NCI-H2196 treated with DMSO at 0.1 percent for 48 hours (cell line): ENCODE measurements at regions not wholly inside any gene's neighbourhood (a gene's known extent, or its start where the extent isn't known, plus 50 kb on each side); places are given as distances from the start of the nearest gene placed in this dataset.
"Not testable (repeated sequence)": the region's sequence is repeated elsewhere in the genome, so short reads cannot be mapped to it uniquely, and the experiment has no call there.

Source experiments
- DNase-seq: peaks from one replicate; lab custom pipeline; 2025; ENCODE audit not compliant: unreplicated experiment; lab: John Stamatoyannopoulos, UW

DNA sequence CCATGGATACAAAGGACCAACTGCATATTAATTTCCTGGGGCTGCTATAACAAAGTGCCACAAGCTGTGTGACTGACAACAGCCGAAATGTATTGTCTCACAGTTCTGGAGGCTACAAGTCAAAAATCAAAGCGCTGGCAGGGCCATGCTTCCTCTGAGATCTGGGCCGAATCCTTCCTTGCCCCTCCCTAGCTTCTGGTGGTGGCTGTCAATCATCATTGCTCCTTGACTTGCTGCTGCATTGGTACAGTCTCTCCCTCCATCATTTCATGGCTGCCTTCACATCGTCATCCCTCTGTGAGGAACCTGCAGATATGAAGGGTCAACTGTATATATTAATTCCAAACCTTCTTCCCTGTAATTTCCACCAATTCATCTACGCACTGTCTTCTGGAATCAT, 118.3 kb downstream of the EXOC5 start:
- DNase-seq, result no peak

DNA sequence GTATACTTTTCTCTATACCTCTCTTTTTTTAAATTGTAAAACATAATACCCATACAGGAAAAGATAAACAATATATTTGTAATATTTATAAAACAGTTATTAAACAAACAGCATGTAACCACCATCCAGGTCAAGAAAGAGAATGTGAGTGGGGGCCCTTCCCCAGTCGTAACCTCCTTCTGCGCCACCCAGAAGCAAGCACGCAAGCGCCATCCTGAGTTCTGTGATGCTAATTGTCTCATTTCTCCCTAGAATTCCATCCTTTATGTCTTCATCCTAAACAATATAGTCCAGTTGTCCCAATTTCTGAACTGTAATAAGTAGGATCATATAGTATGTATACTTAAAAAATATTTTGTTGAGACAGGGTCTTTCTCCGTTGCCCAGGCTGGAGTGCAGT, 129.5 kb downstream of the EXOC5 start:
- DNase-seq, result no peak

DNA sequence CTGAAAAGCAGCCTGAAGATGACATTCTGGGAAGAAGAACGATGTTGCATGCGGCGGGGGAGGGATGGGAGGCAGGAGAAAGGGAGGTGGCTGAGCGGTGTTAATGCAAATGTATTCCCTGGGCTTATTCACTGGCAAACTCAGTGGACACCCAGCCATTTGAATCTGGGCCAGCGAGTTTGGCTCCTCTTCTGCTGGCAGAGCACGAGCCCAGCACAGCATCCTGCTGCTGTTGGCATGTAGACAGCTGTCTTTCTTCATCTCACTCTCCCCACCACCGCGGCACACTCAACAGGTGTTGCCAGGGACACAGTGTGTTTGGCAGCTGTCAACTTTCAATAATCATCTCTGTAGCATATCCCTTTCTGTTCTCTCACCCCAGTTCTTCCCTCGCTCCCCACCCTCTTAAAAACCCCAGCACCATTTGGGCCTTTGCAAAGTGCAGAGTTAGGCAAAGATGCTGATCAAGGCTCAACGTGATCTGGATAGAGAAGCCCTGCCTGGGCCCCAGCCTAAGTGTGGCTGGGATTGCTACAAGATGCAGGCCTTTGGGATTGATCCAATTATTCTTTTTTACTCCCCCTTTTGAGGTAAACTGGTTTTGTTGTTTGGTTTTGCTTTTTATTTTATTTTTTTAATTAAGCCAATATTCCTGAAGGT, 131.9 kb downstream of the EXOC5 start:
- peak; percentile 59 for DNase-seq

DNA sequence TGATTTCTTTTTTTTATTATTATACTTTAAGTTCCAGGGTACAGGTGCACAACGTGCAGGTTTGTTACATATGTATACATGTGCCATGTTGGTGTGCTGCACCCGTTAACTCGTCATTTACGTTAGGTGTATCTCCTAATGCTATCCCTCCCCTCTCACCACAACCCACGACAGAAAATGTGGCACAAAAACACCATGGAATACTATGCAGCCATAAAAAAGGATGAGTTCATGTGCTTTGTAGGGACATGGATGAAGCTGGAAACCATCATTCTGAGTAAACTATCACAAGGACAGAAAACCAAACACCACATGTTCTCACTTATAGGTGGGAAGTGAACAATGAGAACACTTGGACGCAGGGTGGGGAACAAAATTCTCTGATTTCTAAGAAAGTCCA, 140.9 kb downstream of the EXOC5 start:
- DNase-seq, result not testable (repeated sequence)

DNA sequence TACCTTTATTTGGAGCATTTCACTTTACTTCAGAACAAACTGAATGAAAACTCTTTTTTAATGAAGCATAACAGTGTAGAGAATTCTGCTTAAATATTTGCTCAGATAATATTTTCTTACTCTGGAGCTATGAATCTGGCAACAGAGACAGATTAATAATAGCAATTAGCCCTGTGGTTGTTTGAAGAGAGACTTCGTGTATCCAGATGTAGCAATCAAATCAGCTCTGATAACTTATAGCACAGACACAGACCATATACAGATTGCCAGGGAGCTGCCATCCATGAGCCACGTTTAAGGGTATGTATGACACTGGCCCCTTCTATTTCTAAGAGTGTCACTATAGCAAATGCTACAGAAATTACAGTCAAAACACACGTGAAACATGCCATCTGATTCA, 146.6 kb downstream of the EXOC5 start:
- no peak for DNase-seq

GRCh38 chr14:57112072-57112807, 156.5 kb downstream of the EXOC5 start:
- not testable (repeated sequence) for DNase-seq

DNA sequence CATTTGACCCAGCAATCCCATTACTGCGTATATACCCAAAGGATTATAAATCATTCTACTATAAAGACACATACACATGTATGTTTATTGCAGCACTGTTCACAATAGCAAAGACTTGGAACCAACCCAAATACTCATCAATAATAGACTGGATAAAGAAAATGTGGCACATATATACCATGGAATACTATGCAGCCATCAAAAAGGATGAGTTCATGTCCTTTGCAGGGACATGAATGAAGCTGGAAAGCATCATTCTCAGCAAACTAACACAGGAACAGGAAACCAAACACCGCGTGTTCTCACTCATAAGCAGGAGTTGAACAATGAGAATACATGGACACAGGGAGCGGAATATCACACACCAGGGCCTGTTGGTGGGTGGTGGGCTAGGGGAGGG, 158.3 kb downstream of the EXOC5 start:
- not testable (repeated sequence) for DNase-seq

- DNase-seq, result no peak
Observed at GRCh38 chr14:57091030-57091608, 177.6 kb downstream of the EXOC5 start.

GRCh38 chr14:57089901-57090300, 178.8 kb downstream of the EXOC5 start:
- no peak for DNase-seq

DNA sequence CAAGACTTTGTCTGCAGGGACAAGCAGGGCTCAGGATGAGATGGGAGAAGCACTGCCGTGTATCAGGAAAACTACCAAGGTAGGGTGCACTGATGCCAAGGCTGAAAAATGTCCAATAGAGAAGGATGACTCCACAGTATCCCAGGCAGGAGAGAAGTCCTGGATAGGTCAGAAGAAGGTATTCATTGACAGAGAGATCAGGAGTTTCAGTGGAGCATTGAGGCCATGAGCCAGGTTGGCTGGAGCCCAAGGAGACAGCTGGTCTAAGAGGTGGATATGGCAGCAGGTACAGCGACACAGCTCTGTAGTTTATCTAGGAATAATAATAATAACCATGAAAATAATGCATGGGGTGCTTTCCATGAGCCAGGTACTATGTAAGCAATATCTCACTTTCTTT, 180.9 kb downstream of the EXOC5 start:
- no peak for DNase-seq

- DNase-seq, result no peak
Observed at GRCh38 chr14:57086271-57087162, 182.2 kb downstream of the EXOC5 start.

DNA sequence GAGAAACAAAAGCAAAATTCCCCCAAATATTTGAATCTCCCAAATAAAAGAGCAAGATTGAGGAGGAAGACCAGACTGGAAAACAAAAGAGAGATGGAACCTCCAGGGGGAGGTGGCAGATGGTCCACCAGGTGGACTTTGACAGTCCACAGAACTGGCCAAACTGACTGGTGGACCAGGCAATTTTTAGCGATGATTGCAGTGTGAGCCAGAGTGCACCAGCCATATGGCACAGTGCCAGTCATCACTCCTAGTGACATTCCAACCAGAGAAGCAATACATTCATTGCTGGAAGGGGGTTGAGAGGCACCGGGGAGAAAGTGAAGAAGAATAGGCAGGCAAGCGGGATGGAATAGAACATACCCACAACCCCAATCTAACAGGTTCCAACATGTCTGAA, 182.9 kb downstream of the EXOC5 start:
- peak; percentile 65 for DNase-seq

DNA sequence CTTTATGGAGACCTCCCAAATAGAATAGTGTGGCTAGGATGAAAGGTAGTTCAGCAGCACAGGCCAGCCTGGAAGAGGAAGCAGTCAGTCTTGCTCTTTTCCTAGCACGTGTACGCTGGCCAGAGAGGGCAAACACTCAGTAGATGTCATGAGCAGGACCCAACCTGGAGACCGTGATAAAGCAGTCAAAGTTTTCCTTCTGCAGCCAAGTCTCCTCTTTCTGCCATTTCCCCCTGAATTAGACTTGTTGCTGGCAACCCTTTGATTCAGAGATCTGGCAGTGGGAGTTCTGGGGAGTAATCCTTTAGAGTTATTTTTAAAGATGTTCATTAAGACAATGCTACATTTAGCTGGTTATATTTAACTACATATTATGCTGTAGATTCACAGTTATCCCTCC, 183.7 kb downstream of the EXOC5 start:
- no peak for DNase-seq

- no peak for DNase-seq
Observed at GRCh38 chr14:57080691-57081090, 188.0 kb downstream of the EXOC5 start.

GRCh38 chr14:57078054-57078453, 190.7 kb downstream of the EXOC5 start:
- no peak for DNase-seq

- no peak for DNase-seq
Observed at GRCh38 chr14:57073986-57074385, 194.7 kb downstream of the EXOC5 start.

- DNase-seq, result no peak
Observed at GRCh38 chr14:57071639-57072038, 197.1 kb downstream of the EXOC5 start.

DNA sequence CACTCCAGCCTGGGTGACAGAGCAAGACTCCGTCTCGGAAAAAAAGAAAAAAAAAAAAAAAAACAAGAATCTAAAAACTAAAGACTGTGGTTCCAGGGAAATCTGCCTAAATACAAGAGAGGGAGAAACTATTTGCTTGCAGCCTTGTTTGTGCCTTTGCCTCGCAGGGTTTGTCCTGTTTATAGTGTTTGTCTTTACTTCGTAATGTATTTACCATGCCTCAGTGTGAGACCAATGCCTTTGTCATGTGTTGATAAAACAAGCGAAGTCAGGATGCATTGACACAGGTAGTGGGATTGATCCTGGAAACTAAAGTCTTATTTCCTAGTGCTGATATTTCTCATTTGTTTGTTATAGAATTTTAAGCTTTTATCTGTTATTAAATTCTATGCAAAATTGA, 199.0 kb downstream of the EXOC5 start:
- no peak for DNase-seq

- no peak for DNase-seq
Observed at GRCh38 chr14:57068511-57068910, 200.2 kb downstream of the EXOC5 start.

DNA sequence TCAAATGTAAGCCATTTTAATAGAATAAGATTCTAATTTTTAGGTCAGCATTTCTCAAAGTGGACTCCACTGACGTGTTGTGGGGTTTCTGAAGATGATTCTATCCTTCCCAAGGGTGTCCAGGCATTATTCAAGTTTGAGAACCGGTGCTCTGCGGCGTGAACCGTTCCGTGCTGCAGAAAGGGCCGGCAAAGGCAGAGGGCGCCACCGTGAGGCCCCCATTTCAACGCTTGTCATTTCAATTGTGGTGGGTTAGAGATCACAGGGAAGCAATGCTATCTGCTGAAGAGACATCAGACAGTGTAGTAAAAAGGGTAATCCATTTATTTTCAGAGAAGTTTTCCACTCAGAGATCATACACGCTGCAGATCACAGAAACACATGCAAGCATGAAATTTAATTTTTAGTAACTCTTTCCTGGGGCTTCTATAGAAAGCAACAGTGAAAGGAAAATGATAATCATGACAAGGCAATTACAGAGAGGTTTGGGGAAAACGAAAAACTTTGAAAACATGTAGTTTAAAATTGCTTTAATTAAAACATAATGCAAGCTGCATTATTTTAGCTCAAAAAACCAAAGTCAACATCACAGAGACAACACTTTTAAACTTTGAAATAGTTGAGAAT, 201.7 kb downstream of the EXOC5 start:
- DNase-seq, result no peak

DNA sequence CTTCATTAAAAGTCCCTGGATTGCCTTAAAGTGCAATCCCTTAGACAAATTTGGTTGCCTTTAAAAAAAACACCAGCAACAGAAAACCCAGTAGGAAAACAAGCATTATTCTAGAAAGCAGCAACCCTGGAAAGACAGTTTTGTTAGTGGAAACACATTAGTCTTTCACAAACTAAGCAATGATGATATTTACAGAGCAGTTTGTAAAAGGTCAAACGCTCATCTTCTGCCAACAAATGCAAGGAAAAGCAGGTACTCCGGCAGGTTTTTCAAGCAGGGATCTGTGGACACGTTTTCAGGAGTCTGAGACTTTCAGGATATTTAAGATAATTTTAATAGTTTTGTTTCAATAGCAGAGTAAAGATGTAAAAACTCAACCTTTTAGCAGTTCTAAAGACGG, 202.2 kb downstream of the EXOC5 start:
- DNase-seq, result no peak
